T-helper 2 cell treated with Interferon-gamma antibody and Interleukin-4, amounts not matched to agents 5 μg/mL and 100 μg/mL, for 36 hours (primary cell): ENCODE measurements at regions not wholly inside any gene's neighbourhood (a gene's known extent, or its start where the extent isn't known, plus 50 kb on each side); places are given as distances from the start of the nearest gene placed in this dataset.
"Not testable (repeated sequence)": the region's sequence is repeated elsewhere in the genome, so short reads cannot be mapped to it uniquely, and the experiment has no call there.

Experiments used
- DNase-seq: peaks from one replicate; pipeline ENCODE4 v3.0.0; 2021; ENCODE audit warnings: low spot score
- H3K27ac Mint-ChIP-seq: one replicate; pipeline ENCODE4 v1.8.0; 2021; ENCODE audit warnings: mild to moderate bottlenecking, mixed read lengths
- H3K27me3 Mint-ChIP-seq: one replicate; pipeline ENCODE4 v1.8.0; 2021; ENCODE audit warnings: low read depth, mixed read lengths
- H3K36me3 Mint-ChIP-seq: one replicate; pipeline ENCODE4 v1.8.0; 2021; ENCODE audit warnings: low read depth, mixed read lengths
- H3K4me1 Mint-ChIP-seq: one replicate; pipeline ENCODE4 v1.8.0; 2021; ENCODE audit warnings: low read depth, mixed read lengths
- H3K4me3 Mint-ChIP-seq: one replicate; pipeline ENCODE4 v1.8.0; 2022; ENCODE audit warnings: mild to moderate bottlenecking, moderate library complexity, mixed read lengths
- H3K9me3 Mint-ChIP-seq: one replicate; pipeline ENCODE4 v1.8.0; 2021; ENCODE audit warnings: mixed read lengths

DNA sequence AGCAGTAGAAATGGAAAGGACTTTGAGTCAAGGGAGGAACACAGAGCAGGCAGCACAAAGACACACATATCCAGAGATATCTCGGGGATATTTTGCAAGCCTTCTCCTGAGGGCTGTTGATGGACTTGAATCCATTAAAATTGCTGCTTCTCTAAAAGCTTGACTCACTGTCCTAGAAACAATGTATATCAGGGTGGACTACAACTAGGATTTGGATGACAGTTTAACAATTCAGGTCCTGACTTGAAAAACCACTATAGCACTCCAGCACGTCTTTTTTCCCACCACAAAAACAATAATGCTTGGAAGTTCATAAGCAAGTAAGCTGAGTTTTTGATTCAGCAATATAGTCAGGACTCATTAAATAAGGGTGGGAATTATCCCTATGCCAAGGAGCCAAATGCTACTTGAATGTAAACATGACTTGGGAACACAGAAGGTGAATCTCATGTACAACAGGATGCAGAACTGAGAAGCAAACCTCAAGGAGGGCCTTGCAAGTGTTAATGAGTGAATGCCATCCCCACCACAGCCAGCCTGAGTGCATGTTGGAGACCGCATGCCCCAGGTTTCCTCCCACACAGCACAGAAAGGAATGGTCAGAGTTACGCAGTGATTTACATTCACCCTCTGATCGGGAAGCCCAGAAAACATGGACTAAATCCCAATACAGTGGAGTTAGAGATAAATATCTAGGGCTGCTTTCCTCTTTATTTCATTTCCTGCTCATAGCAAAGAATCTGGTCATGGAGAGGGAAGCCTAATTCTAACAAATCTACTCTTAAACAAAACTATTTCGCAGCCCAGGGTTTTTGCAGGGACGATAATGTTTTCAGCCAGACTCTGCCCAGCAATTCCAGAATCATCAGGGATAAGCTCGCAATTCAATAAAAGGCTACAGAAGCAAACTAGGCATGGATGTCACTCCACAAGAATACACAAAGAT lies 98.4 kb upstream of the OR9G4 start:
- no peak for DNase-seq
- Mint-ChIP-seq H3K4me3 (no peak overlapping the region), H3K9me3 (no peaks in the 10 kb centered on the region), H3K36me3 (no peaks in the 10 kb centered on the region), H3K4me1 (no peaks in the 10 kb centered on the region), H3K27me3 (no peaks in the 10 kb centered on the region), H3K27ac (no peak overlapping the region)

DNA sequence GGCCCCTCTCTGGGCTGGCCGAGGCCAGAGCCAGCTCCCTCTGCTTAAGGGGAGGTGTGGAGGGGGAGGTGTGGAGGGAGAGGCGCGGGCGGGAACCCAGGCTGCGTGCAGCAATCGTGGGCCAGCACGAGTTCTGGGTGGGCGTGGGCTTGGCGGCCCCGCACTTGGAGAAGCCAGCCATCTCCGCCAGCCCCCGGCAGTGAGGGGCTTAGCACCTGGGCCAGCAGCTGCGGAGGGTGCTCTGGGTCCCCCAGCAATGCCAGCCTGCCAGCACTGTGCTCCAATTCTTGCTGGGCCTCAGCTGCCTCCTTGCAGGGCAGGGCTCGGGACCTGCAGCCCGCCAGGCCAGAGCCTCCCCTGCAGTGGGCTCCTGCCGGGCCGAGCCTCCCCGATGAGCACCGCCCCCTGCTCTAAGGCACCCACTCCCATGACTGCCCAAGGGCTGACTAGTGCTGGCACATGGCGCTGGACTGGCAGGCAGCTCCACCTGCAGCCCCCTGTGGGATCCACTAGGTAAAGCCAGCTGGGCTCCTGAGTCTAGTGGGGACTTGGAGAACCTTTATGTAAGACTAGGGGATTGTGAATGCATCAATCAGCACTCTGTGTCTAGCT lies 96.7 kb upstream of the OR9G4 start:
- H3K27ac Mint-ChIP-seq: no peak overlapping the region
- H3K4me3 Mint-ChIP-seq: no peak overlapping the region
- no peaks in the 10 kb centered on the region for H3K9me3 Mint-ChIP-seq
- H3K27me3 Mint-ChIP-seq: no peaks in the 10 kb centered on the region
- DNase-seq: no peak
- no peaks in the 10 kb centered on the region for H3K4me1 Mint-ChIP-seq
- H3K36me3 Mint-ChIP-seq: no peaks in the 10 kb centered on the region

DNA sequence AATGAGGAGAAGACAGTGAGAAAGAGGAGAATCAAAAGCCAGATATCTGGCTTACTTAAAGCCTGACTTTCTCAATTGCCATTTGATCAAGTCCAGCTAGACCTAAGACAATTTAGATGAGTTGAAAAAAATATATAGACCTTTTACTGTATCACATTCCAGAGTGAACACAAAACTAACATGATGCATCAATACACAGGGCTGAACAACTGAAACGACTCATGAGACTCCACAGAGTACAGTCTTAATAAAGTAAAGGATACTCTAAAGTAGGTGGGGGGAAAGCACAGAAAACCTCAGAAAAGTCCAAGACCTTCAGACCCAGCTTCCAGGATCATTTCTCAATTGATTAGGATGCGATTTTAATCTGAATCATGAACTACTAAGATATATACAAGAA lies 95.3 kb upstream of the OR9G4 start:
- no peak for DNase-seq
- Mint-ChIP-seq H3K4me3 (no peak overlapping the region), H3K4me1 (no peaks in the 10 kb centered on the region), H3K36me3 (no peaks in the 10 kb centered on the region), H3K27ac (no peak overlapping the region), H3K27me3 (no peaks in the 10 kb centered on the region), H3K9me3 (no peaks in the 10 kb centered on the region)

DNA sequence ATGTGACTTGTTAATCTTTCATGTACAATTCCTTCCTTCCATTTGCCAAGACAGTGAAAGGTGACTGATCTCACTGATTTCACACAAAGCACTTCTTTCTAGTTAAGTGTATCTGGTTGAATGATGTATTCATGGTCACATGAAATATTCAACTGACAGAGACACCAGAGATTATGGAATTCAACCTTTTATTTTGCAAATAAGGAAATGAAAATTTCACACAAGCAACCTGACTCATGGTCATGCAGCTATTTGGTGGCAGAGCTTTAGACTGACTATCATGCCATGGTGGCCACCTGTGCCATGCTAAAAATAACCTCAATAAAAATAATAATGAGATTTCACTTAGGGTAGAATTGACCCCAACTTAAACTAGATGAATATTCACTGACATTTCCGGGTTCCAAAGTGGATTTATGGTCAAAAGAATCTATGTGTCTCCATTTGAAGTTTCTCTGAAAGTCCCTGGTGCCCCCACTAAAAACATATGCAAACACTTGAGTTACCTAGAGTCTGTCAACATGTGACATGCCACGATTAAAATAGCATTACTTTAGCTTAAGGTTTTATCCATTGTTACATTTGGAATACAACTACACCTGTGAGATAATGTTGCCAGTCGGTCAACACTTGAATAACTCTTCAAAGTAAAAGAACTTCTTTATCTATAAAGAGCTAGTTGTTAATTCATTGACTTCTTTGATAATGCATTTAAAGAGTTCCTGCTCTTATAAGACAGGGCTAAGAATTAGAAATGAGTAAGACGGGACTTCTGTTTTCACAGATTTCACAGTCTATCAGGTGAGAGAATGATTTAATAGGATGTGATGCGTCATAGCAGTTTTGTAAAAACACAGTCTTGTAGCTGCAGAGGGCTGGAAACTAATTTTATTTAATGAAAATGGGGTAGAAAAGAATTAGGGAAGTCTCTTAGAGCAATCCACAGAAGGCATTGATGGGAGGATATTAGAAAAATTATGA lies 94.6 kb upstream of the OR9G4 start:
- no peaks in the 10 kb centered on the region for H3K9me3 Mint-ChIP-seq
- no peak overlapping the region for H3K27ac Mint-ChIP-seq
- H3K36me3 Mint-ChIP-seq: no peaks in the 10 kb centered on the region
- H3K27me3 Mint-ChIP-seq: no peaks in the 10 kb centered on the region
- DNase-seq: no peak
- no peak overlapping the region for H3K4me3 Mint-ChIP-seq
- H3K4me1 Mint-ChIP-seq: no peaks in the 10 kb centered on the region

DNA sequence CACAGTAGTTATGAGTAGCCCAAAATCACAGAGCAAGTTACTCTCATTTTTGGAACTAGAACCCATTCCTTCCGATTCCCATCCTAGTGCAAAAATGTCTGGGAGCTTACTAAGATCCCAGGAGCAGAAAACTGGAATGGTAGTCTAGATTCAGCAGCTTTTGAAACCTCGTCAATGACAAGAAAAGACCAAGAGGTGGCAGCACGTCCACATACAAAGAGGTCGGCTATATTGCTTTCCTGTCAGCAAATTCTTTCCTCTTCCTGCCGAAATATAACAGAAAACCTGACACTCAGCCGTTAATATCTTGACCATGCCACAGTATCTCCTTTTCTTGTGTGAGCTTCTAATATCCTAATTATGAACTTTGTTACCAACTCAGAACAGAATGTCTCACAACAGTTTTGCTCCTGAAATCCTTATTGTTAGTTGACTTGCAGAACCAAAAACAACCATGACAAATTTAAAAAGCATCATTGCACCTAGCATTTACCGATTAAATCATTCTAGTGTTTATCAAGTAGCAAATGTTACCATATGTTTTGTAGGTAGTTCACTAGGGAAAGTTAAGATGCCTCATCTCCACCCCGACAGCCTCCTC lies 92.8 kb upstream of the OR9G4 start:
- Mint-ChIP-seq H3K36me3 (no peaks in the 10 kb centered on the region), H3K4me1 (no peaks in the 10 kb centered on the region), H3K4me3 (no peak overlapping the region), H3K27me3 (no peaks in the 10 kb centered on the region), H3K27ac (no peak overlapping the region), H3K9me3 (no peaks in the 10 kb centered on the region)
- peak; percentile 4 for DNase-seq

DNA sequence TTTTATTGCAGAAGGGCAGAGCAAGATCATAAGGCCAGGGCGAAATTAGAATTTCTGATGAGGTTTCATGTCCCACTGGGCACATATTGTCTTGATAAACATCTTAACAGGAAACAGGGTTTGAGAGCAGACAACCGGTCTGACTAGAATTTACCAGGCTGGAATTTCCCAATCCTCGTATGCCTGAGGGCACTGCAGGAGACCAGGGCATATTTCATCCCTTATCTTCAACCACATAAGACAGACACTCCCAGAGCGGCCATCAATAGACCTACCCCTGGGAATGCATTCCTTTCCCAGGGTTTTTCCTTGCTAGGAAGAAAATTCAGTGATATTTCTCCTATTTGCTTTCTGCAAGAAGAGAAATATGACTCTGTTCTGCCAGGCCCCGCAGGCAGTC lies 78.9 kb upstream of the OR9G4 start:
- not testable (repeated sequence) for H3K4me3 Mint-ChIP-seq, H3K9me3 Mint-ChIP-seq, H3K27me3 Mint-ChIP-seq, H3K36me3 Mint-ChIP-seq, H3K4me1 Mint-ChIP-seq, H3K27ac Mint-ChIP-seq, DNase-seq

DNA sequence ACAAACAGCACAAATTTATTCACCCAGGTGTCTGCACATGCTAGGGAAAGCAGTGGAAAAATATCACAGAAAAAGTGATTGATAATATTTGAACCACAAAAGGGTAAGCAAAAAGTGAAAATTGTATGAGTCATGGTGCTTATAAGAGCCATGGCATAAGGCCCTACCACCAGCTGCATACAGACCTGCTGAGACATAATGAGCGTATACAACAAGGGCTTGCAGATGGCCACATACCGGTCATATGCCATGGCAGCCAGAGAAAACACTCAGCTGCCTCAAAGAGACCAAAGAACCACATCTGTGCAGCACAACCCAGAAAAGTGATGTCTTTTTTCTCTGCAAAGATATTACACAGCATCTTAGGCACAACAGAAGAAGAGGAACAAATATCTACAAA lies 71.4 kb upstream of the OR9G4 start:
- no peaks in the 10 kb centered on the region for H3K36me3 Mint-ChIP-seq
- H3K27ac Mint-ChIP-seq: no peak overlapping the region
- H3K4me1 Mint-ChIP-seq: no peaks in the 10 kb centered on the region
- DNase-seq: no peak
- no peaks in the 10 kb centered on the region for H3K9me3 Mint-ChIP-seq
- no peaks in the 10 kb centered on the region for H3K27me3 Mint-ChIP-seq
- no peak overlapping the region for H3K4me3 Mint-ChIP-seq

DNA sequence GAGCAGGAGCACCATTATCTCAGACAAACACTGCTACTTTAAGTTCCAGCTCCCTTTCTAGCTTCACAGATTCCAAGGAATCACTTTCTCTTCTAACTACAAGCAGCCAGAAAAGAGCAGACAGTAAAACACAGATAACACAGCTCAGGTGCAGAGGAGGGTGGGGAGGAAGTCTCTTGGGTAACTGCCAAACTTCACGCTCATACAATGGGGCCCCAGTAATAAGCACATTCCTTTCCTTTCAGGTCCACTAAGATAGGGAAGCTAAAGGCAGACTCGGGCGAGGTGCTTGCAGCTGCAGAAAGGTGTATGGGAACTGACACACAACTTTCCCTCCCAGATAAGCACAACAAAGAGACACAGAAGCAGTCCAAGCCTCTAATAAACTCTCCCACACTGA lies 69.2 kb upstream of the OR9G4 start:
- no peak for DNase-seq
- Mint-ChIP-seq H3K27me3 (no peaks in the 10 kb centered on the region), H3K36me3 (no peaks in the 10 kb centered on the region), H3K27ac (no peak overlapping the region), H3K4me1 (no peaks in the 10 kb centered on the region), H3K4me3 (no peak overlapping the region), H3K9me3 (no peaks in the 10 kb centered on the region)

DNA sequence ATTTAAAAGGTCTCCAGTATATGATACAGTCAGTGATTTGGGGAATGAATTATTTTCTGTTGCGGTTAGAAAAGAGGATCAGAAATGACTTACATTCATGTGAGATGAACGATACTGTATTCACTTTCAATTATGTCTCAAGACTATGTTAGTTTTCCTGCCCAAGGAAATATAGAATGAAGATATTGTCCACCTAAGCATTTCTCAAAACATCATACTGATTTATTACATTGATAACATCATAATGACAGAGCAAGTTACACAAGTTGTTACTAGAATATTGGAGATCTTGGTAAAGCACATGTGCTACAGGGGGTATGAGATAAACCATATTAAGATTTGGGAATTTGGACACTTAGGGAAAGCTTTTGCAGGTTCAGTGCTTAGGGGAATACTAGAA lies 67.8 kb upstream of the OR9G4 start:
- H3K36me3 Mint-ChIP-seq: no peaks in the 10 kb centered on the region
- H3K27ac Mint-ChIP-seq: no peak overlapping the region
- H3K9me3 Mint-ChIP-seq: no peaks in the 10 kb centered on the region

DNA sequence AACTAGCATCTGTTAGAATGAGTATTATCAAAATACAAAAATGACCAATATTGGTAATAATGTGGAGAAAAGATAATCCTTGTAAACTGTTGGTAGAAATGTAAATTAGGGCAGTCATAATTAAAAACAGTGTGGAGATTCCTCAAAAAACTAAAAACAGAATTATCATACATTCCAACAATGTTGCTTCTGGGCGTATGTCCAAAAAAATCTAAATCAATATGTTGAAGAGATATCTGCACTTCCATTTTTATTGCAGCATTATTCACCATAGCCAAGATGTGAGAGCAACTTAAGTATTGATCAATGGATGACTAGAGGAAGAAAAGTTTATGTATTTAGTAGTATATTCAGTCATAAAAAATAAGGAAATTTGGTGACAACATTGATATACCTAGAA lies 59.8 kb upstream of the OR9G4 start:
- Mint-ChIP-seq H3K27me3 (no peaks in the 10 kb centered on the region), H3K4me3 (no peak overlapping the region), H3K36me3 (no peaks in the 10 kb centered on the region), H3K27ac (no peak overlapping the region), H3K4me1 (no peaks in the 10 kb centered on the region), H3K9me3 (peaks cover 10% of the 10 kb centered on the region)
- DNase-seq: no peak

More for the DNA sequence above, 67.8 kb upstream of the OR9G4 start:
- Mint-ChIP-seq H3K4me1 (no peaks in the 10 kb centered on the region), H3K4me3 (no peak overlapping the region), H3K27me3 (no peaks in the 10 kb centered on the region)
- no peak for DNase-seq

DNA sequence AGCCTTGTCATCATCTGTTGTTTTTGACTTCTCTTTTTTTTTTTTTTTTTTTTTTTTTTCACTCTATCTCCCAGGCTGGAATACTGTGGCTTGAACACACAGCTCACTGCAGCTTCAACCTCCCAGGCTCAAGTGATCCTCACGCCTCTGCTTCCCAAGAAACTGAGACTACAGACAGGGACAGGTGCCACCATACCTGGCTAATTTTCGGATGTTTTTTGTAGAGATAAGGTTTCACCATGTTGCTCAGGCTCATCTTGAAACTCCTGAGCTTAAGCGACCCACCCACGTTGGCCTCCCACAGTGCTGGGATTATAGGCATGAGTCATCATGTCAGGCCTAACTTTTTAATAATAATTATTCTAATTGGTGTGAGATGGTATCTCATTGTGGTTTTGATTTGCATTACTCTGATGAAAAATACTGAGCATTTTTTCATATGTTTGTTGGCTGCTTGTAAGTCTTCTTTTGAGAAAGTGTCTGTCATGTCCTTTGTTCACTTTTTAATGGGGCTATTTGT lies 51.3 kb upstream of the OR9G4 start:
- H3K4me3 Mint-ChIP-seq: no peak overlapping the region
- H3K27me3 Mint-ChIP-seq: no peaks in the 10 kb centered on the region
- no peaks in the 10 kb centered on the region for H3K4me1 Mint-ChIP-seq
- H3K9me3 Mint-ChIP-seq: peaks cover 5% of the 10 kb centered on the region
- no peak overlapping the region for H3K27ac Mint-ChIP-seq
- H3K36me3 Mint-ChIP-seq: no peaks in the 10 kb centered on the region
- DNase-seq: no peak
